Fibroblast of lung (primary cell): ENCODE measurements at regions not wholly inside any gene's neighbourhood (a gene's known extent, or its start where the extent isn't known, plus 50 kb on each side); places are given as distances from the start of the nearest gene placed in this dataset.

Experiments used
- EZH2 ChIP-seq: IDR thresholded peaks from 2 replicates; pipeline ENCODE4 v1.5.1; 2012; ENCODE audit warnings: low read length, control low read depth, mild to moderate bottlenecking; ENCODE audit errors: missing control alignments
- TF ChIP-seq, protein P1 (sequence below), 2 donors: IDR thresholded peaks in 1 of 2; conservative IDR thresholded peaks in 1 of 2; 1 replicate in 1 of 2; 2 replicates in 1 of 2; pipeline ENCODE4 v1.5.1; 2011 to 2012; ENCODE audit warnings: low read length in 2 of 2, control low read depth in 1 of 2, inconsistent platforms in 1 of 2, low read depth in 1 of 2, mild to moderate bottlenecking in 1 of 2

DNA sequence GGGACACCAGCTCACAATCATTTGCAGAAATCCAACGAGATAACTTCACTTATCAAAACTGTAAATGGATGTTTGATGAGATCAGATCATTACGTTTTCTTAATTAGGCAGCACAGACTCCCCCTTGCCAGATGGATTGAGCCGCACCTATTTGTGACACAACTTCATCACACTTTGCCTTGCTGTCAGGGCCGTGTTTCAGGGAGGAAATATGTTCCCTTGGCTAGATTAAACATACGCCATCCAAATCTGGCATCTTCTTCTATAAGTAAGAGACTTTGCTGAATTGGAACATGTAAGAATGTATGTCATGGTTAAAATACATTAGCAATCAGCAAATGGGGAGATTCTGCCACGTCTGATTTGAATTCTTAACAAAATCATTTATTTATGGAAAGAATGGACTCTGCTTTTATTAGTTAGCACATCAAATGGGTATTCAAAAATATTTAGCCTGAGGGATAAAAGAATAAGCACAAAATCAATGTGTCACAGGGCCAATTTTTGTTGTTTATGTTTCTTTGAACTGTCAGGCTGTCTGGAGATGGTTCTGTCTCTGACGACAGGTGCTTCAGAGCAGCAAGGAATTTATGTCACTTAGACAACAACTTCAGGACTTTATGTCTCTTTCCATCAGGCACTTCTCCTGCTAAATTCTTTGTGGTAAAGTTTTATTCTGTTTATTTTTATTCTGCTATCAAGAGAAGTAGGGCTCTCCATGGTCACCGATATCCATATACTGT lies 326.1 kb upstream of the NCAM1 start:
- TF ChIP-seq EZH2, result no peak
- TF ChIP-seq, protein P1, sequence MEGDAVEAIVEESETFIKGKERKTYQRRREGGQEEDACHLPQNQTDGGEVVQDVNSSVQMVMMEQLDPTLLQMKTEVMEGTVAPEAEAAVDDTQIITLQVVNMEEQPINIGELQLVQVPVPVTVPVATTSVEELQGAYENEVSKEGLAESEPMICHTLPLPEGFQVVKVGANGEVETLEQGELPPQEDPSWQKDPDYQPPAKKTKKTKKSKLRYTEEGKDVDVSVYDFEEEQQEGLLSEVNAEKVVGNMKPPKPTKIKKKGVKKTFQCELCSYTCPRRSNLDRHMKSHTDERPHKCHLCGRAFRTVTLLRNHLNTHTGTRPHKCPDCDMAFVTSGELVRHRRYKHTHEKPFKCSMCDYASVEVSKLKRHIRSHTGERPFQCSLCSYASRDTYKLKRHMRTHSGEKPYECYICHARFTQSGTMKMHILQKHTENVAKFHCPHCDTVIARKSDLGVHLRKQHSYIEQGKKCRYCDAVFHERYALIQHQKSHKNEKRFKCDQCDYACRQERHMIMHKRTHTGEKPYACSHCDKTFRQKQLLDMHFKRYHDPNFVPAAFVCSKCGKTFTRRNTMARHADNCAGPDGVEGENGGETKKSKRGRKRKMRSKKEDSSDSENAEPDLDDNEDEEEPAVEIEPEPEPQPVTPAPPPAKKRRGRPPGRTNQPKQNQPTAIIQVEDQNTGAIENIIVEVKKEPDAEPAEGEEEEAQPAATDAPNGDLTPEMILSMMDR (conservative IDR thresholded peaks at IDR 0.05 in 1 of 2, IDR thresholded peaks at IDR 0.05 in 1 of 2; ENCODE audit: low read depth in 1 of 2, low read length in 2 of 2), result no peak
